Endothelial cell of umbilical vein (primary cell): ENCODE measurements at regions not wholly inside any gene's neighbourhood (a gene's known extent, or its start where the extent isn't known, plus 50 kb on each side); places are given as distances from the start of the nearest gene placed in this dataset.

ENCODE experiments used
- BruUV-seq: library from RNA; stranded (reverse); fragments of 400-500 nt; replicated peaks from 2 replicates; lab custom pipeline; 2021; lab: Mats Ljungman, UMichigan
- CTCF ChIA-PET: fragments of 300-600, 350-600 bp; sonication (Branson Sonifier 250); formaldehyde crosslinking; loops from one replicate; lab custom pipeline; 2021; ENCODE audit warnings: antibody characterized with exemption, inconsistent platforms; lab: Charles Lee
- POLR2A ChIA-PET: fragments of 300-600, 350-600 bp; sonication (Branson Sonifier 250); formaldehyde crosslinking; loops from one replicate; lab custom pipeline; 2021; ENCODE audit warnings: antibody characterized with exemption, inconsistent platforms; lab: Charles Lee
- DNase-seq: peaks from one replicate; pipeline ENCODE4 v3.0.0-alpha.2; 2011; ENCODE audit warnings: low read depth, low spot score
- FAIRE-seq: peaks from 2 replicates; lab custom pipeline; 2011; peaks lifted over from hg19 to GRCh38; lab: Jason Lieb, UNC
- H2AFZ ChIP-seq: 2 replicates; pipeline ENCODE4 v1.6.0; 2012; ENCODE audit warnings: low read depth, low read length, control low read depth, inconsistent platforms
- H3K27ac ChIP-seq: 2 replicates; pipeline ENCODE4 v1.5.1; 2011; ENCODE audit warnings: low read depth, mild to moderate bottlenecking, control low read depth, low read length, moderate library complexity; ENCODE audit not compliant: insufficient read depth
- H3K27me3 ChIP-seq, 2 experiments: 2 replicates each; pipeline versions ENCODE4 v1.6.0 to v1.6.1; 2011; ENCODE audit warnings: low read length in 2 of 2, mixed read lengths in 1 of 2; ENCODE audit not compliant: control insufficient read depth in 2 of 2, insufficient read depth in 2 of 2
- H3K36me3 ChIP-seq, 2 experiments: 2 replicates in 1 of 2; 3 replicates in 1 of 2; pipeline ENCODE4 v1.5.1; 2011; ENCODE audit warnings: low read length in 2 of 2, mild to moderate bottlenecking in 1 of 2, moderate library complexity in 1 of 2; ENCODE audit not compliant: control insufficient read depth in 2 of 2, insufficient read depth in 2 of 2; ENCODE audit errors: extremely low read depth in 1 of 2
- H3K4me1 ChIP-seq: 3 replicates; pipeline ENCODE4 v1.5.1; 2011; ENCODE audit warnings: mild to moderate bottlenecking, low read length; ENCODE audit not compliant: control insufficient read depth, insufficient read depth; ENCODE audit errors: extremely low read depth
- H3K4me2 ChIP-seq: 2 replicates; pipeline ENCODE4 v1.6.1; 2011; ENCODE audit warnings: low read length, control low read depth, mixed read lengths; ENCODE audit not compliant: insufficient read depth
- H3K4me3 ChIP-seq, 3 experiments: fragments of 200-600 bp in 1 of 3; sonication (generic), shearing (Covaris generic) in 1 of 3; replicated peaks in 1 of 3; 2 replicates each; pipeline ENCODE4 v1.5.1; 2011 to 2016; ENCODE audit warnings: control low read depth in 3 of 3, low read length in 3 of 3, mild to moderate bottlenecking in 2 of 3, inconsistent platforms in 1 of 3, low read depth in 1 of 3, moderate library complexity in 1 of 3; ENCODE audit not compliant: insufficient read depth in 1 of 3
- H3K79me2 ChIP-seq: 2 replicates; pipeline ENCODE4 v1.6.0; 2012; ENCODE audit warnings: low read length, inconsistent platforms; ENCODE audit not compliant: control insufficient read depth, insufficient read depth
- H3K9ac ChIP-seq: replicated peaks from 2 replicates; pipeline ENCODE3; 2011; ENCODE audit warnings: low read length, control low read depth; ENCODE audit not compliant: insufficient read depth; ENCODE audit errors: extremely low read depth
- H3K9me1 ChIP-seq: replicated peaks from 3 replicates; pipeline ENCODE4 v1.6.0; 2011; ENCODE audit warnings: mild to moderate bottlenecking, low read length; ENCODE audit not compliant: control insufficient read depth, insufficient read depth; ENCODE audit errors: extremely low read depth
- H3K9me3 ChIP-seq: replicated peaks from 2 replicates; pipeline ENCODE4 v1.5.1; 2012; ENCODE audit warnings: low read length, inconsistent platforms; ENCODE audit not compliant: control insufficient read depth, insufficient read depth
- H4K20me1 ChIP-seq: replicated peaks from 2 replicates; pipeline ENCODE3; 2011; ENCODE audit warnings: mild to moderate bottlenecking, low read length; ENCODE audit not compliant: control insufficient read depth, insufficient read depth; ENCODE audit errors: extremely low read depth
- CTCF ChIP-seq, 2 donors: IDR thresholded peaks; 1 replicate in 1 of 2; 2 replicates in 1 of 2; pipeline ENCODE4 v1.5.1; 2011; ENCODE audit warnings: low read length in 2 of 2, mild to moderate bottlenecking in 2 of 2, moderate library complexity in 2 of 2, control low read depth in 1 of 2, inconsistent platforms in 1 of 2, low read depth in 1 of 2; ENCODE audit not compliant: insufficient read depth in 1 of 2; ENCODE audit errors: extremely low read depth in 1 of 2
- EZH2 ChIP-seq: IDR thresholded peaks from 2 replicates; pipeline ENCODE4 v1.6.1; 2012; ENCODE audit warnings: borderline replicate concordance, low read depth, mild to moderate bottlenecking, moderate library complexity, low read length, inconsistent platforms; ENCODE audit not compliant: severe bottlenecking
- FOS ChIP-seq: IDR thresholded peaks from 2 replicates; pipeline ENCODE4 v1.6.1; 2011; ENCODE audit warnings: mild to moderate bottlenecking, low read length, moderate library complexity, borderline replicate concordance; ENCODE audit not compliant: insufficient read depth
- GATA2 ChIP-seq: IDR thresholded peaks from 2 replicates; pipeline ENCODE4 v1.7.0; 2011; ENCODE audit warnings: low read depth, mild to moderate bottlenecking, moderate library complexity, mixed read lengths, low read length; ENCODE audit not compliant: insufficient read length, insufficient read depth
- JUN ChIP-seq: IDR thresholded peaks from 2 replicates; pipeline ENCODE4 v1.6.1; 2011; ENCODE audit warnings: borderline replicate concordance, low read depth; ENCODE audit not compliant: insufficient read length, insufficient read depth
- MYC ChIP-seq: IDR thresholded peaks from one replicate; pipeline ENCODE4 v1.6.1; 2011; ENCODE audit warnings: mild to moderate bottlenecking, low read depth, low read length
- POLR2A ChIP-seq: IDR thresholded peaks from 2 replicates; pipeline ENCODE4 v1.6.1; 2012; ENCODE audit warnings: low read depth, mild to moderate bottlenecking, control low read depth, low read length
- POLR2AphosphoS5 ChIP-seq: IDR thresholded peaks from 2 replicates; pipeline ENCODE4 v1.6.1; 2012; ENCODE audit warnings: low read depth, mild to moderate bottlenecking, control low read depth, low read length, moderate library complexity; ENCODE audit not compliant: insufficient read depth
- dilution Hi-C: fragments of 300-500 bp; cut with MboI; formaldehyde crosslinking; loops from one replicate; pipeline ENCODE4 v1.15.0; 2019; ENCODE audit warnings: low sequenced_read_pairs; ENCODE audit not compliant: extremely low pct_ligation_motif_present
- intact Hi-C: fragments of 100-400 bp; cut with micrococcal nuclease; formaldehyde crosslinking; loops from one replicate; pipeline ENCODE4 v1.10.0; 2022
- TF ChIP-seq, protein P1 (sequence below): IDR thresholded peaks from 2 replicates; pipeline ENCODE4 v1.6.1; 2011; ENCODE audit not compliant: insufficient read depth, insufficient read length

- no peaks in the 10 kb centered on the region for H3K27me3 ChIP-seq
- no peak overlapping the region for H3K4me2 ChIP-seq
- no peak for FAIRE-seq
- BruUV-seq, result no TSS peak
- H3K9me3 ChIP-seq, result no peaks in the 10 kb centered on the region
- no peak overlapping the region for H3K9ac ChIP-seq
- no peak overlapping the region for H3K4me3 ChIP-seq
- intact Hi-C loops (no loop called here), dilution Hi-C loops (no loop called here)
- H3K4me1 ChIP-seq, result no peaks in the 10 kb centered on the region
- TF ChIP-seq CTCF (IDR thresholded peaks at IDR 0.05; ENCODE audit: extremely low read depth in 1 of 2, insufficient read depth in 1 of 2, low read depth in 1 of 2, low read length in 2 of 2) (no peak), MYC (no peak), JUN (no peak), GATA2 (no peak), POLR2A (no peak), POLR2AphosphoS5 (no peak), EZH2 (no peak), FOS (no peak)
- TF ChIP-seq, protein P1, sequence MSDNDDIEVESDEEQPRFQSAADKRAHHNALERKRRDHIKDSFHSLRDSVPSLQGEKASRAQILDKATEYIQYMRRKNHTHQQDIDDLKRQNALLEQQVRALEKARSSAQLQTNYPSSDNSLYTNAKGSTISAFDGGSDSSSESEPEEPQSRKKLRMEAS, result no peak
- no peak for DNase-seq
- ChIA-PET POLR2A (no interaction called here), CTCF (no interaction called here)
- no peak overlapping the region for H2AFZ ChIP-seq
- H4K20me1 ChIP-seq, result no peaks in the 10 kb centered on the region
- no peaks in the 10 kb centered on the region for H3K36me3 ChIP-seq
- H3K27ac ChIP-seq, result no peak overlapping the region
- H3K9me1 ChIP-seq, result no peaks in the 10 kb centered on the region
- no peaks in the 10 kb centered on the region for H3K79me2 ChIP-seq
Measured at GRCh38 chr18:28331551-28331950, 154.6 kb upstream of the CDH2 start.
